ENCODE measurements at regions not wholly inside any gene's neighbourhood (a gene's known extent, or its start where the extent isn't known, plus 50 kb on each side); places are given as distances from the start of the nearest gene placed in this dataset.

GRCh38 chr20:53748821-53749421 is 155.3 kb upstream of the ZNF217 start:
- Histone ChIP-seq H3K4me3 (no peak overlapping the region), H3K27me3 (no peaks in the 10 kb centered on the region), H3K9me3 (no peaks in the 10 kb centered on the region), H3K27ac (no peak overlapping the region), H3K36me3 (no peaks in the 10 kb centered on the region), H3K4me1 (peaks cover 0 to 3% of the 10 kb centered on the region in 2 donors)
- intact Hi-C loops (cut with DNase I): no loop called here
- TF ChIP-seq CTCF (IDR thresholded peaks at IDR 0.05): no peak
- no peak for DNase-seq (ENCODE audit: low spot score in 2 of 2)

GRCh38 chr20:53748176-53748575 is 154.5 kb upstream of the ZNF217 start:
- no peak for DNase-seq (ENCODE audit: low spot score in 2 of 2)
- Histone ChIP-seq H3K4me3 (no peak overlapping the region), H3K27me3 (no peaks in the 10 kb centered on the region), H3K36me3 (no peaks in the 10 kb centered on the region), H3K4me1 (peaks cover 0 to 3% of the 10 kb centered on the region in 2 donors), H3K9me3 (no peaks in the 10 kb centered on the region), H3K27ac (no peak overlapping the region)
- intact Hi-C loops (cut with DNase I): no loop called here
- TF ChIP-seq CTCF (IDR thresholded peaks at IDR 0.05): no peak

GRCh38 chr20:53743607-53744260 is 150.1 kb upstream of the ZNF217 start:
- Histone ChIP-seq H3K27me3 (no peaks in the 10 kb centered on the region), H3K36me3 (no peaks in the 10 kb centered on the region), H3K27ac (no peak overlapping the region), H3K4me3 (no peak overlapping the region), H3K4me1 (no peaks in the 10 kb centered on the region), H3K9me3 (no peaks in the 10 kb centered on the region)
- no peak for DNase-seq (ENCODE audit: low spot score in 2 of 2)
- intact Hi-C loops (cut with DNase I): no loop called here
- TF ChIP-seq CTCF (IDR thresholded peaks at IDR 0.05): no peak

- no peaks in the 10 kb centered on the region for H3K9me3 ChIP-seq
- no peak for TF ChIP-seq CTCF (IDR thresholded peaks at IDR 0.05)
- DNase-seq (ENCODE audit: low spot score in 2 of 2): no peak
- no peaks in the 10 kb centered on the region for H3K27me3 ChIP-seq
- H3K27ac ChIP-seq: no peak overlapping the region
- H3K36me3 ChIP-seq: no peaks in the 10 kb centered on the region
- H3K4me3 ChIP-seq: no peak overlapping the region
- no peaks in the 10 kb centered on the region for H3K4me1 ChIP-seq
- intact Hi-C loops (cut with DNase I): no loop called here
Observed at GRCh38 chr20:53742685-53743081, 149.0 kb upstream of the ZNF217 start.

GRCh38 chr20:53741726-53742028 is 148.0 kb upstream of the ZNF217 start:
- TF ChIP-seq CTCF (IDR thresholded peaks at IDR 0.05): no peak
- Histone ChIP-seq H3K27ac (no peak overlapping the region), H3K9me3 (no peaks in the 10 kb centered on the region), H3K27me3 (no peaks in the 10 kb centered on the region), H3K4me1 (no peaks in the 10 kb centered on the region), H3K36me3 (no peaks in the 10 kb centered on the region), H3K4me3 (no peak overlapping the region)
- no peak for DNase-seq (ENCODE audit: low spot score in 2 of 2)
- intact Hi-C loops (cut with DNase I): no loop called here

Measured in ascending aorta (tissue), 2 donors.